H9 (cell line): ENCODE measurements at regions not wholly inside any gene's neighbourhood (a gene's known extent, or its start where the extent isn't known, plus 50 kb on each side); places are given as distances from the start of the nearest gene placed in this dataset.

Source experiments
- DNase-seq: peaks from one replicate; pipeline ENCODE4 v3.0.0-alpha.2; 2017
- H2AFZ ChIP-seq: one replicate; pipeline ENCODE4 v1.6.1; 2013; ENCODE audit warnings: mild to moderate bottlenecking, low read length, control low read depth, moderate library complexity
- H2AK5ac ChIP-seq: 2 replicates; pipeline ENCODE4 v1.6.1; 2013; ENCODE audit warnings: low read length, control low read depth, mixed read lengths; ENCODE audit not compliant: insufficient read length
- H2BK120ac ChIP-seq: one replicate; pipeline ENCODE4 v1.6.1; 2013; ENCODE audit warnings: low read depth, mild to moderate bottlenecking, low read length, control low read depth, inconsistent platforms; ENCODE audit not compliant: poor library complexity, severe bottlenecking
- H2BK12ac ChIP-seq: 2 replicates; pipeline ENCODE4 v1.6.1; 2013; ENCODE audit warnings: low read length, control low read depth, mixed read lengths, low read depth; ENCODE audit not compliant: insufficient read length
- H2BK15ac ChIP-seq: 2 replicates; pipeline ENCODE4 v1.6.1; 2013; ENCODE audit warnings: low read depth, low read length, control low read depth
- H2BK20ac ChIP-seq: one replicate; pipeline ENCODE4 v1.6.1; 2013; ENCODE audit warnings: low read depth, mild to moderate bottlenecking, low read length, control low read depth, inconsistent platforms; ENCODE audit not compliant: poor library complexity, severe bottlenecking
- H2BK5ac ChIP-seq: 2 replicates; pipeline ENCODE4 v1.6.1; 2013; ENCODE audit warnings: low read length, control low read depth, mixed read lengths; ENCODE audit not compliant: insufficient read length
- H3K14ac ChIP-seq: 2 replicates; pipeline ENCODE4 v1.6.1; 2013; ENCODE audit warnings: low read length, control low read depth; ENCODE audit not compliant: insufficient read depth
- H3K18ac ChIP-seq: 2 replicates; pipeline ENCODE4 v1.6.1; 2013; ENCODE audit warnings: low read depth, mild to moderate bottlenecking, mixed read lengths, low read length, control low read depth; ENCODE audit not compliant: insufficient read length
- H3K23ac ChIP-seq: 2 replicates; pipeline ENCODE4 v1.6.1; 2013; ENCODE audit warnings: low read length, control low read depth, mixed read lengths, low read depth; ENCODE audit not compliant: insufficient read length
- H3K23me2 ChIP-seq: 2 replicates; pipeline ENCODE4 v1.6.1; 2013; ENCODE audit warnings: low read depth, mild to moderate bottlenecking, mixed read lengths, low read length, control low read depth; ENCODE audit not compliant: insufficient read length, poor library complexity, severe bottlenecking
- H3K27ac ChIP-seq: 2 replicates; pipeline ENCODE4 v1.5.1; 2013; ENCODE audit warnings: low read length, control low read depth, mixed read lengths, low read depth; ENCODE audit not compliant: insufficient read length
- H3K27me3 ChIP-seq: 2 replicates; pipeline ENCODE4 v1.6.1; 2013; ENCODE audit warnings: low read length, control low read depth, inconsistent platforms; ENCODE audit not compliant: insufficient read depth
- H3K4ac ChIP-seq: 2 replicates; pipeline ENCODE4 v1.6.1; 2013; ENCODE audit warnings: low read depth, mild to moderate bottlenecking, control low read depth, inconsistent platforms, low read length, moderate library complexity
- H3K4me1 ChIP-seq: 2 replicates; pipeline ENCODE4 v1.6.1; 2013; ENCODE audit warnings: low read length, control low read depth, inconsistent platforms; ENCODE audit not compliant: insufficient read depth
- H3K4me2 ChIP-seq: 2 replicates; pipeline ENCODE4 v1.6.1; 2013; ENCODE audit warnings: low read length, control low read depth, mixed read lengths; ENCODE audit not compliant: insufficient read length, insufficient read depth
- H3K56ac ChIP-seq: 2 replicates; pipeline ENCODE4 v1.6.1; 2013; ENCODE audit warnings: low read depth, mild to moderate bottlenecking, mixed read lengths, low read length, control low read depth; ENCODE audit not compliant: insufficient read length
- H3K79me1 ChIP-seq: 2 replicates; pipeline ENCODE4 v1.6.1; 2013; ENCODE audit warnings: low read depth, mild to moderate bottlenecking, moderate library complexity, low read length, control low read depth, inconsistent platforms; ENCODE audit not compliant: insufficient read depth, poor library complexity, severe bottlenecking
- H3K79me2 ChIP-seq: 2 replicates; pipeline ENCODE4 v1.6.1; 2013; ENCODE audit warnings: low read length, control low read depth, inconsistent platforms; ENCODE audit not compliant: insufficient read depth
- H3K9ac ChIP-seq: 2 replicates; pipeline ENCODE4 v1.6.1; 2013; ENCODE audit warnings: low read length, control low read depth, mixed read lengths; ENCODE audit not compliant: insufficient read length; ENCODE audit errors: extremely low read depth
- H3K9me3 ChIP-seq: one replicate; pipeline ENCODE4 v1.6.1; 2013; ENCODE audit warnings: low read depth, low read length, inconsistent platforms; ENCODE audit not compliant: control insufficient read depth
- H3T11ph ChIP-seq: one replicate; pipeline ENCODE4 v1.6.1; 2013; ENCODE audit warnings: mild to moderate bottlenecking, low read length, control low read depth, inconsistent platforms
- H4K20me1 ChIP-seq: one replicate; pipeline ENCODE4 v1.6.1; 2013; ENCODE audit not compliant: control insufficient read depth, insufficient read length, insufficient read depth
- H4K5ac ChIP-seq: 2 replicates; pipeline ENCODE4 v1.6.1; 2013; ENCODE audit warnings: low read depth, mild to moderate bottlenecking, mixed read lengths, low read length, control low read depth; ENCODE audit not compliant: insufficient read length
- H4K8ac ChIP-seq: replicated peaks from 2 replicates; pipeline ENCODE4 v1.6.1; 2013; ENCODE audit warnings: low read length, control low read depth, mixed read lengths, low read depth; ENCODE audit not compliant: insufficient read length
- H4K91ac ChIP-seq: 2 replicates; pipeline ENCODE4 v1.6.1; 2013; ENCODE audit warnings: low read depth, mild to moderate bottlenecking, moderate library complexity, mixed read lengths, low read length, control low read depth; ENCODE audit not compliant: insufficient read length
- H3K27ac Mint-ChIP-seq, 3 experiments: 2 replicates in 2 of 3; 3 replicates in 1 of 3; pipeline ENCODE4 v1.8.0; 2020 to 2021; ENCODE audit warnings: mixed read lengths in 3 of 3, mild to moderate bottlenecking in 1 of 3, moderate library complexity in 1 of 3
- H3K27me3 Mint-ChIP-seq: 2 replicates; pipeline ENCODE4 v1.8.0; 2021; ENCODE audit warnings: low read depth, mild to moderate bottlenecking, moderate library complexity, mixed read lengths
- H3K36me3 Mint-ChIP-seq, 3 experiments: 2 replicates in 2 of 3; 3 replicates in 1 of 3; pipeline ENCODE4 v1.8.0; 2020 to 2021; ENCODE audit warnings: low read depth in 3 of 3, mixed read lengths in 3 of 3; ENCODE audit not compliant: insufficient read depth in 1 of 3
- H3K4me1 Mint-ChIP-seq, 2 experiments: 2 replicates each; pipeline ENCODE4 v1.8.0; 2020; ENCODE audit warnings: mixed read lengths in 2 of 2
- H3K4me3 Mint-ChIP-seq, 2 experiments: 2 replicates in 1 of 2; 3 replicates in 1 of 2; pipeline ENCODE4 v1.8.0; 2020 to 2021; ENCODE audit warnings: mild to moderate bottlenecking in 2 of 2, mixed read lengths in 2 of 2, moderate library complexity in 1 of 2
- H3K9me3 Mint-ChIP-seq, 2 experiments: 2 replicates in 1 of 2; 3 replicates in 1 of 2; pipeline ENCODE4 v1.8.0; 2020; ENCODE audit warnings: mild to moderate bottlenecking in 2 of 2, mixed read lengths in 2 of 2, moderate library complexity in 1 of 2
- WGBS: extraction: QIAGEN DNeasy Blood & Tissue Kit; methylation state at CpG from one replicate; pipeline ENCODE4 v1.1.7; 2013; ENCODE audit warnings: missing lambda C conversion rate, low lambda C conversion rate, mixed read lengths; ENCODE audit not compliant: insufficient read length; ENCODE audit errors: extremely low coverage; 5-methylcytosine and 5-hydroxymethylcytosine counted together
- TF ChIP-seq, protein P1 (sequence below): fragments of 200-600 bp; sonication (generic); conservative IDR thresholded peaks from 3 replicates; pipeline ENCODE4 v1.8.0; 2021; ENCODE audit warnings: antibody characterized with exemption, mild to moderate bottlenecking

DNA sequence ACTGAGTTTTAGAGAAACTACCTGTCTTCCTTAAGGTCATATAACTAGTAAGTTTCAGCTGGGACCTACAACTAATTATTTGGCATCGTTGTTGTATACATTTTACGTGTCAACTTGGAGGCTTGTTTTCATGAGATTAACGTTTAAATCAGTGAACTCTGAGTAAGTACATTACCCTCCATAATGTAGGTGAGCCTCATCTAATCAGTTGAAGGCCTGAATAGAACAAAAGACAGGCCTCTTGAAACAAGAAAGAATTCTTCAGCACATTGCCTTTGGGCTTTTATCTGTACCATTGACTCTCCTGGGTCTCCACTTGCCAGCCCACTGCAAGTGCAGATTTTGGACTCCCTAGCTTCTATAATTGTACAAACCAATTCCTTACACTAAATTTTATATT is 364.6 kb downstream of the ADGRL2 start:
- no peak overlapping the region for H3K4me3 Mint-ChIP-seq
- Histone ChIP-seq H2BK12ac (no peak overlapping the region), H3K4me2 (no peak overlapping the region), H3K9me3 (no peaks in the 10 kb centered on the region), H3K79me1 (no peaks in the 10 kb centered on the region), H4K20me1 (no peaks in the 10 kb centered on the region), H2BK20ac (no peak overlapping the region), H3T11ph (no peak overlapping the region), H4K91ac (no peak overlapping the region), H3K9ac (no peak overlapping the region), H2AK5ac (no peak overlapping the region), H3K18ac (no peak overlapping the region), H3K4ac (no peak overlapping the region), H3K27me3 (no peaks in the 10 kb centered on the region), H3K14ac (no peak overlapping the region), H2AFZ (no peak overlapping the region), H4K8ac (no peak overlapping the region), H2BK5ac (no peak overlapping the region), H2BK120ac (no peak overlapping the region), H3K4me1 (no peaks in the 10 kb centered on the region), H3K56ac (no peak overlapping the region), H3K27ac (no peak overlapping the region), H3K23ac (no peak overlapping the region), H2BK15ac (no peak overlapping the region), H3K23me2 (no peaks in the 10 kb centered on the region), H3K79me2 (no peaks in the 10 kb centered on the region), H4K5ac (no peak overlapping the region)
- DNase-seq = no peak
- 0 out of 4 replicates have a peak, but pooled peaks cover 0 to 5% of the 10 kb centered on the region in 2 experiments for H3K4me1 Mint-ChIP-seq
- WGBS = no CpG with 5 or more reads among the region's 3 CpGs
- H3K36me3 Mint-ChIP-seq = no peaks in the 10 kb centered on the region
- H3K27me3 Mint-ChIP-seq = no peaks in the 10 kb centered on the region
- H3K27ac Mint-ChIP-seq = no peak overlapping the region
- H3K9me3 Mint-ChIP-seq = no peaks in the 10 kb centered on the region
- TF ChIP-seq, protein P1, sequence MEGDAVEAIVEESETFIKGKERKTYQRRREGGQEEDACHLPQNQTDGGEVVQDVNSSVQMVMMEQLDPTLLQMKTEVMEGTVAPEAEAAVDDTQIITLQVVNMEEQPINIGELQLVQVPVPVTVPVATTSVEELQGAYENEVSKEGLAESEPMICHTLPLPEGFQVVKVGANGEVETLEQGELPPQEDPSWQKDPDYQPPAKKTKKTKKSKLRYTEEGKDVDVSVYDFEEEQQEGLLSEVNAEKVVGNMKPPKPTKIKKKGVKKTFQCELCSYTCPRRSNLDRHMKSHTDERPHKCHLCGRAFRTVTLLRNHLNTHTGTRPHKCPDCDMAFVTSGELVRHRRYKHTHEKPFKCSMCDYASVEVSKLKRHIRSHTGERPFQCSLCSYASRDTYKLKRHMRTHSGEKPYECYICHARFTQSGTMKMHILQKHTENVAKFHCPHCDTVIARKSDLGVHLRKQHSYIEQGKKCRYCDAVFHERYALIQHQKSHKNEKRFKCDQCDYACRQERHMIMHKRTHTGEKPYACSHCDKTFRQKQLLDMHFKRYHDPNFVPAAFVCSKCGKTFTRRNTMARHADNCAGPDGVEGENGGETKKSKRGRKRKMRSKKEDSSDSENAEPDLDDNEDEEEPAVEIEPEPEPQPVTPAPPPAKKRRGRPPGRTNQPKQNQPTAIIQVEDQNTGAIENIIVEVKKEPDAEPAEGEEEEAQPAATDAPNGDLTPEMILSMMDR = no peak
